HepG2 (cell line): ENCODE measurements at regions not wholly inside any gene's neighbourhood (a gene's known extent, or its start where the extent isn't known, plus 50 kb on each side); places are given as distances from the start of the nearest gene placed in this dataset.

Experiments
- ATAC-seq: fragments of 200-7000 bp; cut with Tn5 transposase; 3 replicates; pipeline ENCODE4 v1.9.1; 2020; ENCODE audit warnings: mild to moderate bottlenecking, moderate library complexity
- BruUV-seq: library from RNA; stranded (reverse); fragments of 400-500 nt; replicated peaks from 2 replicates; lab custom pipeline; 2021; lab: Mats Ljungman, UMichigan
- CTCF ChIA-PET: fragments of 300-600 bp; formaldehyde crosslinking; extraction: SDS; loops from one replicate; lab custom pipeline; 2021; ENCODE audit warnings: low total read pairs, inconsistent platforms, low intra/inter-chr PET ratio; lab: Yijun Ruan, JAX
- POLR2A ChIA-PET: fragments of 350-600 bp; sonication (Branson Sonifier 250); formaldehyde crosslinking; loops from one replicate; lab custom pipeline; 2020; ENCODE audit warnings: antibody characterized with exemption, inconsistent platforms; lab: Yijun Ruan, JAX
- DNase-seq: peaks from one replicate; pipeline ENCODE4 v3.0.0-alpha.2; 2015; ENCODE audit warnings: low spot score
- FAIRE-seq: peaks from 3 replicates; lab custom pipeline; 2011; peaks lifted over from hg19 to GRCh38; lab: Jason Lieb, UNC
- H2AFZ ChIP-seq: one replicate; pipeline ENCODE4 v1.6.1; 2011; ENCODE audit warnings: low read length, inconsistent platforms
- H3K27ac ChIP-seq: fragments of 300-600 bp; 3 replicates; pipeline ENCODE4 v1.8.0; 2011; ENCODE audit warnings: mixed run types, mild to moderate bottlenecking, mixed read lengths, low read length, inconsistent platforms; ENCODE audit not compliant: insufficient read depth; ENCODE audit errors: extremely low read length
- H3K27me3 ChIP-seq, 2 experiments: fragments of 200-600 bp in 1 of 2; 2 replicates in 1 of 2; 3 replicates in 1 of 2; pipeline versions ENCODE4 v1.6.0 to v1.8.0; 2011; ENCODE audit warnings: low read length in 2 of 2, mild to moderate bottlenecking in 2 of 2, moderate library complexity in 2 of 2, inconsistent platforms in 1 of 2; ENCODE audit not compliant: insufficient read depth in 2 of 2, control insufficient read depth in 1 of 2
- H3K36me3 ChIP-seq, 2 experiments: fragments of 200-600 bp in 1 of 2; replicated peaks in 1 of 2; 2 replicates in 1 of 2; 3 replicates in 1 of 2; pipeline versions ENCODE4 v1.5.1 to v1.8.0; 2011; ENCODE audit warnings: low read length in 2 of 2, inconsistent platforms in 1 of 2; ENCODE audit not compliant: insufficient read depth in 2 of 2, control insufficient read depth in 1 of 2
- H3K4me1 ChIP-seq: 2 replicates; pipeline ENCODE4 v1.5.1; 2012; ENCODE audit warnings: low read length, inconsistent platforms; ENCODE audit not compliant: insufficient read depth
- H3K4me2 ChIP-seq: 2 replicates; pipeline ENCODE4 v1.6.0; 2011; ENCODE audit warnings: low read depth, low read length, inconsistent platforms
- H3K4me3 ChIP-seq, 3 experiments: fragments of 200-600 bp in 1 of 3; sonication (generic), shearing (Covaris generic) in 1 of 3; replicated peaks in 1 of 3; 2 replicates each; pipeline ENCODE4 v1.5.1; 2011 to 2016; ENCODE audit warnings: low read length in 3 of 3, inconsistent platforms in 2 of 3, low read depth in 2 of 3, mild to moderate bottlenecking in 2 of 3, control low read depth in 1 of 3, mixed read lengths in 1 of 3; ENCODE audit not compliant: insufficient read depth in 1 of 3
- H3K79me2 ChIP-seq: one replicate; pipeline ENCODE4 v1.6.1; 2011; ENCODE audit warnings: low read length, inconsistent platforms; ENCODE audit not compliant: insufficient read depth
- H3K9ac ChIP-seq: 2 replicates; pipeline ENCODE4 v1.6.0; 2011; ENCODE audit warnings: mild to moderate bottlenecking, low read depth, low read length, inconsistent platforms; ENCODE audit not compliant: insufficient read depth
- H3K9me3 ChIP-seq: 2 replicates; pipeline ENCODE4 v1.5.1; 2012; ENCODE audit warnings: mild to moderate bottlenecking, low read length
- H4K20me1 ChIP-seq: 2 replicates; pipeline ENCODE4 v1.6.0; 2011; ENCODE audit warnings: inconsistent platforms, mild to moderate bottlenecking, low read length, moderate library complexity; ENCODE audit not compliant: insufficient read depth
- DR1 ChIP-seq: sonication (generic); formaldehyde crosslinking; IDR thresholded peaks from 2 replicates; pipeline ENCODE4 v1.8.0; 2021; ENCODE audit warnings: mild to moderate bottlenecking, missing genetic modification reagents, inconsistent platforms
- ETV5 ChIP-seq: IDR thresholded peaks from 2 replicates; pipeline ENCODE4 v1.6.1; 2018; ENCODE audit warnings: missing biosample characterization, missing genetic modification reagents, inconsistent platforms, borderline replicate concordance
- HMGA1 ChIP-seq: sonication (generic); formaldehyde crosslinking; conservative IDR thresholded peaks from 2 replicates; pipeline ENCODE4 v1.4.0; 2020; ENCODE audit warnings: missing genetic modification reagents
- KLF12 ChIP-seq: sonication (generic); formaldehyde crosslinking; IDR thresholded peaks from 2 replicates; pipeline ENCODE4 v1.4.0; 2020; ENCODE audit warnings: missing genetic modification reagents, borderline replicate concordance
- MLLT10 ChIP-seq: sonication (generic); formaldehyde crosslinking; IDR thresholded peaks from 2 replicates; pipeline ENCODE4 v1.4.0; 2020; ENCODE audit warnings: missing genetic modification reagents
- NR2C2 ChIP-seq: sonication (generic); formaldehyde crosslinking; IDR thresholded peaks from 2 replicates; pipeline ENCODE4 v1.4.0; 2020; ENCODE audit warnings: missing genetic modification reagents, mild to moderate bottlenecking, moderate library complexity, borderline replicate concordance
- RFX1 ChIP-seq: fragments of 450-650 bp; IDR thresholded peaks from 2 replicates; pipeline ENCODE4 v1.6.1; 2017
- SALL2 ChIP-seq: sonication (generic); formaldehyde crosslinking; IDR thresholded peaks from 2 replicates; pipeline ENCODE4 v1.8.1; 2023; ENCODE audit warnings: mild to moderate bottlenecking, missing genetic modification reagents, inconsistent platforms
- TGIF2 ChIP-seq: IDR thresholded peaks from 2 replicates; pipeline ENCODE4 v1.6.1; 2016; ENCODE audit warnings: control low read depth, missing compliant biosample characterization
- USF2 ChIP-seq, 2 experiments: sonication (generic) in 1 of 2; formaldehyde crosslinking in 1 of 2; IDR thresholded peaks; 2 replicates each; pipeline versions ENCODE4 v1.5.1 to v1.6.1; 2011 to 2020; ENCODE audit warnings: borderline replicate concordance in 1 of 2, low read depth in 1 of 2, low read length in 1 of 2, mild to moderate bottlenecking in 1 of 2, missing genetic modification reagents in 1 of 2, moderate library complexity in 1 of 2
- ZBTB39 ChIP-seq: sonication (generic); formaldehyde crosslinking; IDR thresholded peaks from 2 replicates; pipeline ENCODE4 v1.5.0; 2020; ENCODE audit warnings: missing genetic modification reagents
- ZKSCAN5 ChIP-seq: sonication (generic); formaldehyde crosslinking; IDR thresholded peaks from 2 replicates; pipeline ENCODE4 v1.5.1; 2020; ENCODE audit warnings: mild to moderate bottlenecking, missing genetic modification reagents
- ZNF280B ChIP-seq: sonication (generic); formaldehyde crosslinking; IDR thresholded peaks from 2 replicates; pipeline ENCODE4 v1.5.0; 2020; ENCODE audit warnings: missing genetic modification reagents, mild to moderate bottlenecking, borderline replicate concordance
- ZNF563 ChIP-seq: sonication (generic); formaldehyde crosslinking; IDR thresholded peaks from 2 replicates; pipeline ENCODE4 v1.8.0; 2022; ENCODE audit warnings: mild to moderate bottlenecking, moderate library complexity, missing genetic modification reagents
- ZNF839 ChIP-seq: sonication (generic); formaldehyde crosslinking; IDR thresholded peaks from 2 replicates; pipeline ENCODE4 v1.4.0; 2020; ENCODE audit warnings: missing genetic modification reagents, mild to moderate bottlenecking, borderline replicate concordance
- WGBS: methylation state at CpG from one replicate; pipeline ENCODE4 v1.1.6; 2017; ENCODE audit warnings: low lambda C conversion rate; 5-methylcytosine and 5-hydroxymethylcytosine counted together
- in situ Hi-C: cut with HindIII; loops from 2 replicates; pipeline ENCODE4 v1.10.0; 2017; ENCODE audit warnings: low pct_unique_long_range_greater_than_20kb; ENCODE audit not compliant: extremely low pct_ligation_motif_present
- intact Hi-C: fragments of 100-400 bp; cut with micrococcal nuclease; formaldehyde crosslinking; loops from one replicate; pipeline ENCODE4 v1.10.0; 2022; ENCODE audit not compliant: unreplicated experiment

- TF ChIP-seq HMGA1 (CRISPR knock-in tag) (no peak), ZKSCAN5 (CRISPR knock-in tag) (no peak), NR2C2 (CRISPR knock-in tag) (no peak), TGIF2 (CRISPR knock-in tag) (no peak), SALL2 (CRISPR knock-in tag) (no peak), DR1 (CRISPR knock-in tag) (no peak), ZNF280B (CRISPR knock-in tag) (no peak)
These were observed 152.7 kb upstream of the GAS1 start (continued) for GRCh38 chr9:87100001-87100400.

DNA sequence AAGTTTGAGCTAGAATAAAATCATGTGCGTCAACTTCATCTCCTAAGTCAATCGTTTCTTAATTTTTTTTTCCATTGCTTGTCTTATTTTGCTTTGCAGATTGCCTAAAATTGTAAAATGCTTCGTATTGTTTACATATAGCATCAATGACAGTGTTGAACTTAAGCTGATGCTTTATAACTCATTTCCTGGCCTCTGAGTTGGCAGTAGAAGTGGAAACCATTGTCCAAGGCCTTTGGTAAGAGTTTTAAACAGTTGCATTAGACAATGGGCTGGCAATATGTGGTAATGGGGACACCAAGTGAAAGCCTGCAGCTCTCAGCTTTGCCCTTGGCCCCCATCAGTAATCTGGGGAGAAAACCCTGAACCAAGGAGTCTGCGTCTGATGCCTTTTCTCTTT is 154.8 kb upstream of the GAS1 start:
- intact Hi-C loops (no loop called here), in situ Hi-C loops (no loop called here)
- FAIRE-seq = no peak
- H3K79me2 ChIP-seq = no peaks in the 10 kb centered on the region
- WGBS = 10% methylated on average over 4 of the region's 4 CpGs
- no peak overlapping the region for H3K9ac ChIP-seq
- no peak overlapping the region for H2AFZ ChIP-seq
- H3K9me3 ChIP-seq = no peaks in the 10 kb centered on the region
- CTCF ChIA-PET = no interaction called here
- no peaks in the 10 kb centered on the region for H3K4me1 ChIP-seq
- 0 out of 5 replicates have a peak, but pooled peaks cover 0 to 5% of the 10 kb centered on the region in 2 experiments for H3K27me3 ChIP-seq
- no peak for ATAC-seq
- H3K36me3 ChIP-seq = no peaks in the 10 kb centered on the region
- H3K4me3 ChIP-seq = no peak overlapping the region
- no TSS peak for BruUV-seq
- H4K20me1 ChIP-seq = no peaks in the 10 kb centered on the region
- POLR2A ChIA-PET = no interaction called here
- no peak for DNase-seq
- H3K27ac ChIP-seq = no peak overlapping the region
- H3K4me2 ChIP-seq = no peak overlapping the region
- TF ChIP-seq RFX1 (no peak), ETV5 (CRISPR knock-in tag) (no peak), MLLT10 (CRISPR knock-in tag) (no peak), ZNF563 (CRISPR knock-in tag) (no peak), KLF12 (CRISPR knock-in tag) (no peak), ZNF839 (no peak), ZBTB39 (CRISPR knock-in tag) (no peak), USF2 (IDR thresholded peaks at IDR 0.05; ENCODE audit: low read depth, low read length) (no peak), USF2 (CRISPR knock-in tag; IDR thresholded peaks at IDR 0.05; ENCODE audit: borderline replicate concordance) (no peak)
